IMR-90 (cell line): ENCODE measurements at regions not wholly inside any gene's neighbourhood (a gene's known extent, or its start where the extent isn't known, plus 50 kb on each side); places are given as distances from the start of the nearest gene placed in this dataset.

Source experiments
- ATAC-seq: fragments of 200-7000 bp; cut with Tn5 transposase; 2 replicates; pipeline ENCODE4 v1.9.1; 2020; ENCODE audit warnings: low read depth, mild to moderate bottlenecking, moderate library complexity
- BruUV-seq: library from RNA; stranded (reverse); fragments of 400-500 nt; replicated peaks from 2 replicates; lab custom pipeline; 2021; lab: Mats Ljungman, UMichigan
- CTCF ChIA-PET: fragments of 300-600 bp; formaldehyde crosslinking; extraction: SDS; loops from one replicate; lab custom pipeline; 2021; ENCODE audit warnings: antibody characterized with exemption; lab: Yijun Ruan, JAX
- POLR2A ChIA-PET: fragments of 300-600 bp; sonication (Branson Sonifier 250); formaldehyde crosslinking; loops from one replicate; lab custom pipeline; 2022; ENCODE audit warnings: antibody characterized with exemption; ENCODE audit not compliant: unreplicated experiment; lab: Charles Lee
- DNase-seq: peaks from one replicate; pipeline ENCODE4 v3.0.0; 2013
- H2AFZ ChIP-seq: replicated peaks from 2 replicates; pipeline ENCODE3; 2013; ENCODE audit warnings: low read length, mild to moderate bottlenecking; ENCODE audit not compliant: poor library complexity
- H2AK5ac ChIP-seq: 2 replicates; pipeline ENCODE4 v1.6.1; 2013; ENCODE audit warnings: low read depth, low read length, inconsistent platforms
- H2AK9ac ChIP-seq: replicated peaks from 2 replicates; pipeline ENCODE3; 2013; ENCODE audit warnings: mild to moderate bottlenecking, low read depth, low read length, moderate library complexity; ENCODE audit not compliant: poor library complexity
- H2BK120ac ChIP-seq: 2 replicates; pipeline ENCODE4 v1.6.1; 2013; ENCODE audit warnings: low read depth, low read length, inconsistent platforms
- H2BK15ac ChIP-seq: 3 replicates; pipeline ENCODE4 v1.6.1; 2013; ENCODE audit warnings: low read depth, low read length, inconsistent platforms
- H2BK20ac ChIP-seq: 2 replicates; pipeline ENCODE4 v1.6.1; 2013; ENCODE audit warnings: low read depth, mild to moderate bottlenecking, inconsistent platforms, low read length, moderate library complexity
- H2BK5ac ChIP-seq: 2 replicates; pipeline ENCODE4 v1.6.1; 2013; ENCODE audit warnings: mild to moderate bottlenecking, low read depth, low read length, inconsistent platforms; ENCODE audit not compliant: poor library complexity, severe bottlenecking
- H3K14ac ChIP-seq: replicated peaks from 2 replicates; pipeline ENCODE4 v1.6.1; 2013; ENCODE audit warnings: low read depth, low read length, inconsistent platforms
- H3K18ac ChIP-seq: 2 replicates; pipeline ENCODE4 v1.6.1; 2013; ENCODE audit warnings: low read depth, low read length, control low read depth
- H3K23ac ChIP-seq: 2 replicates; pipeline ENCODE4 v1.6.1; 2013; ENCODE audit warnings: low read depth, low read length, inconsistent platforms
- H3K27ac ChIP-seq: 2 replicates; pipeline ENCODE4 v1.5.1; 2013; ENCODE audit warnings: mild to moderate bottlenecking, control low read depth, low read length; ENCODE audit not compliant: insufficient read depth
- H3K27me3 ChIP-seq: 2 replicates; pipeline ENCODE4 v1.6.1; 2013; ENCODE audit warnings: low read length; ENCODE audit not compliant: control insufficient read depth, insufficient read depth
- H3K36me3 ChIP-seq: 2 replicates; pipeline ENCODE4 v1.6.1; 2013; ENCODE audit warnings: low read length, mixed read lengths; ENCODE audit not compliant: control insufficient read depth, insufficient read depth
- H3K4ac ChIP-seq: 2 replicates; pipeline ENCODE4 v1.6.1; 2013; ENCODE audit warnings: low read depth, low read length, inconsistent platforms
- H3K4me1 ChIP-seq: 2 replicates; pipeline ENCODE4 v1.6.1; 2013; ENCODE audit warnings: low read length, mixed read lengths; ENCODE audit not compliant: control insufficient read depth, insufficient read depth
- H3K4me2 ChIP-seq: 2 replicates; pipeline ENCODE4 v1.6.1; 2013; ENCODE audit warnings: low read depth, mild to moderate bottlenecking, control low read depth, low read length, moderate library complexity
- H3K4me3 ChIP-seq: 2 replicates; pipeline ENCODE4 v1.5.1; 2013; ENCODE audit warnings: low read depth, mild to moderate bottlenecking, control low read depth, low read length, moderate library complexity; ENCODE audit not compliant: insufficient read depth
- H3K56ac ChIP-seq: 2 replicates; pipeline ENCODE4 v1.6.1; 2013; ENCODE audit warnings: low read length, inconsistent platforms; ENCODE audit not compliant: insufficient read depth; ENCODE audit errors: extremely low read depth
- H3K79me1 ChIP-seq, 2 experiments: 2 replicates each; pipeline ENCODE4 v1.6.1; 2013; ENCODE audit warnings: low read length in 2 of 2, inconsistent platforms in 1 of 2, low read depth in 1 of 2
- H3K9ac ChIP-seq: 2 replicates; pipeline ENCODE4 v1.6.1; 2013; ENCODE audit warnings: low read depth, low read length, control low read depth
- H3K9me1 ChIP-seq: 2 replicates; pipeline ENCODE4 v1.6.1; 2013; ENCODE audit warnings: low read length, inconsistent platforms; ENCODE audit not compliant: insufficient read depth
- H3K9me3 ChIP-seq: 2 replicates; pipeline ENCODE4 v1.6.1; 2013; ENCODE audit warnings: low read length; ENCODE audit not compliant: control insufficient read depth, insufficient read depth
- H4K20me1 ChIP-seq: 2 replicates; pipeline ENCODE4 v1.6.1; 2013; ENCODE audit warnings: low read length, inconsistent platforms; ENCODE audit not compliant: insufficient read depth
- H4K5ac ChIP-seq: 2 replicates; pipeline ENCODE4 v1.6.1; 2013; ENCODE audit warnings: mild to moderate bottlenecking, low read depth, low read length, control low read depth
- H4K8ac ChIP-seq, 2 experiments: 2 replicates each; pipeline ENCODE4 v1.6.1; 2013; ENCODE audit warnings: low read depth in 2 of 2, low read length in 2 of 2, control low read depth in 1 of 2, inconsistent platforms in 1 of 2
- H4K91ac ChIP-seq: 2 replicates; pipeline ENCODE4 v1.6.1; 2013; ENCODE audit warnings: low read depth, low read length, inconsistent platforms; ENCODE audit not compliant: insufficient read depth
- CEBPB ChIP-seq: IDR thresholded peaks from 2 replicates; pipeline ENCODE4 v1.6.1; 2012; ENCODE audit warnings: low read depth, low read length, improper control_type of control experiment
- FOS ChIP-seq: fragments of 150-350 bp; IDR thresholded peaks from 2 replicates; pipeline ENCODE4 v1.6.1; 2016; ENCODE audit warnings: low read depth, low read length
- MXI1 ChIP-seq: IDR thresholded peaks from 2 replicates; pipeline ENCODE4 v1.6.1; 2012; ENCODE audit warnings: low read depth, mild to moderate bottlenecking, low read length, moderate library complexity, borderline replicate concordance
- RAD21 ChIP-seq: IDR thresholded peaks from 2 replicates; pipeline ENCODE4 v1.6.1; 2012; ENCODE audit warnings: low read length, improper control_type of control experiment
- WGBS, 2 experiments: methylation state at CpG; one replicate each; pipeline versions ENCODE4 v1.1.5 to v1.1.7; 2013; ENCODE audit warnings: missing lambda C conversion rate in 2 of 2; ENCODE audit not compliant: insufficient read length in 1 of 2; ENCODE audit errors: extremely low coverage in 2 of 2; 5-methylcytosine and 5-hydroxymethylcytosine counted together
- dilution Hi-C: fragments of 300-500 bp; cut with HindIII; formaldehyde crosslinking; loops from one replicate; pipeline ENCODE4 v1.14.3; 2018; ENCODE audit warnings: low sequenced_read_pairs; ENCODE audit not compliant: unreplicated experiment
- in situ Hi-C: fragments of 300-500 bp; cut with MboI; formaldehyde crosslinking; loops from 3 replicates; pipeline ENCODE4 v1.14.3; 2019; ENCODE audit warnings: low sequenced_read_pairs, inconsistent platforms, mixed read lengths
- intact Hi-C: fragments of 100-400 bp; cut with micrococcal nuclease; formaldehyde crosslinking; loops from 2 replicates; pipeline ENCODE4 v1.10.0; 2022
- TF ChIP-seq, protein P1 (sequence below): conservative IDR thresholded peaks from 2 replicates; pipeline ENCODE4 v1.5.1; 2012; ENCODE audit warnings: mild to moderate bottlenecking, low read depth, low read length, improper control_type of control experiment

DNA sequence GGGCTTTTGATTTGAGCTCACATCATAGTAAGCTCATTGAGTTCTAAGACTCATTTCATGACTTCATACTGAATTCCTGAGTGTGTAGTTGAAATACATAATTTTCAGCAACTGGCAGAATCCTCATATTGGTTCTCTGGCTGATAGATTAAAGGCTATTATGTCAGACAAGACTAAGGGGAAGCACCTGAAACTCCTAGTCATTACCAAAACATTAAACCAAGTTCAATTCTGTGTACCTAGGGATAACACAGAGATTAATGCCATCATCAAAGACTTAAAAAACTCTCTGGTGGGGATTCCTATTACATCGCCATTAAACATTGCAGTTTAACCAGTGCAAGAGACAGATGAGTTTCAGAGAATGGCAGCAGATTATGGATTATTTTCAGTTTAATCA is 339.1 kb downstream of the PTPRC start:
- BruUV-seq, result no TSS peak
- no peak overlapping the region for H2AFZ ChIP-seq
- WGBS, 2 experiments, result no CpG with 5 or more reads among the region's 1 CpG
- H2AK9ac ChIP-seq, result no peak overlapping the region
- no peak overlapping the region for H2BK15ac ChIP-seq
- H4K20me1 ChIP-seq, result no peaks in the 10 kb centered on the region
- H3K4me2 ChIP-seq, result no peak overlapping the region
- H3K9ac ChIP-seq, result no peak overlapping the region
- H3K36me3 ChIP-seq, result no peaks in the 10 kb centered on the region
- no peaks in the 10 kb centered on the region for H3K4me1 ChIP-seq
- no peak overlapping the region for H4K5ac ChIP-seq
- no peak overlapping the region for H2BK20ac ChIP-seq
- in situ Hi-C loops (no loop called here), dilution Hi-C loops (no loop called here), intact Hi-C loops (loop anchor here (5.0 kb wide), 1 partner anchor 36 kb away; no protein-coding TSS in a partner anchor)
- DNase-seq, result no peak
- H3K9me3 ChIP-seq, result no peaks in the 10 kb centered on the region
- no peak overlapping the region for H3K4me3 ChIP-seq
- ATAC-seq, result no peak
- POLR2A ChIA-PET, result no interaction called here
- H3K14ac ChIP-seq, result no peak overlapping the region
- H3K18ac ChIP-seq, result no peak overlapping the region
- H2BK5ac ChIP-seq, result no peak overlapping the region
- H2AK5ac ChIP-seq, result no peak overlapping the region
- no peak overlapping the region for H4K91ac ChIP-seq
- CTCF ChIA-PET, result no interaction called here
- H4K8ac ChIP-seq, result no peak overlapping the region
- no peaks in the 10 kb centered on the region for H3K27me3 ChIP-seq
- H3K27ac ChIP-seq, result no peak overlapping the region
- no peak overlapping the region for H3K23ac ChIP-seq
- no peak overlapping the region for H3K56ac ChIP-seq
- H3K4ac ChIP-seq, result no peak overlapping the region
- TF ChIP-seq, protein P1, sequence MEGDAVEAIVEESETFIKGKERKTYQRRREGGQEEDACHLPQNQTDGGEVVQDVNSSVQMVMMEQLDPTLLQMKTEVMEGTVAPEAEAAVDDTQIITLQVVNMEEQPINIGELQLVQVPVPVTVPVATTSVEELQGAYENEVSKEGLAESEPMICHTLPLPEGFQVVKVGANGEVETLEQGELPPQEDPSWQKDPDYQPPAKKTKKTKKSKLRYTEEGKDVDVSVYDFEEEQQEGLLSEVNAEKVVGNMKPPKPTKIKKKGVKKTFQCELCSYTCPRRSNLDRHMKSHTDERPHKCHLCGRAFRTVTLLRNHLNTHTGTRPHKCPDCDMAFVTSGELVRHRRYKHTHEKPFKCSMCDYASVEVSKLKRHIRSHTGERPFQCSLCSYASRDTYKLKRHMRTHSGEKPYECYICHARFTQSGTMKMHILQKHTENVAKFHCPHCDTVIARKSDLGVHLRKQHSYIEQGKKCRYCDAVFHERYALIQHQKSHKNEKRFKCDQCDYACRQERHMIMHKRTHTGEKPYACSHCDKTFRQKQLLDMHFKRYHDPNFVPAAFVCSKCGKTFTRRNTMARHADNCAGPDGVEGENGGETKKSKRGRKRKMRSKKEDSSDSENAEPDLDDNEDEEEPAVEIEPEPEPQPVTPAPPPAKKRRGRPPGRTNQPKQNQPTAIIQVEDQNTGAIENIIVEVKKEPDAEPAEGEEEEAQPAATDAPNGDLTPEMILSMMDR, result no peak
- TF ChIP-seq FOS (no peak), MXI1 (no peak), RAD21 (no peak), CEBPB (no peak)
- no peak overlapping the region for H2BK120ac ChIP-seq
- no peaks in the 10 kb centered on the region for H3K9me1 ChIP-seq
- H3K79me1 ChIP-seq, result no peaks in the 10 kb centered on the region
